ENCODE measurements at regions not wholly inside any gene's neighbourhood (a gene's known extent, or its start where the extent isn't known, plus 50 kb on each side); places are given as distances from the start of the nearest gene placed in this dataset.

- no peak overlapping the region for H2AFZ ChIP-seq (ENCODE audit: low read length)
- no peak for DNase-seq (ENCODE audit: low read depth in 2 of 2)
These were observed 208.3 kb downstream of the DNAJB9 start for GRCh38 chr7:108777966-108778365.

GRCh38 chr7:108789451-108789850, 219.8 kb downstream of the DNAJB9 start:
- Histone ChIP-seq H3K9ac (ENCODE audit: insufficient read depth, low read length) (no peak overlapping the region), H3K27me3 (ENCODE audit: control insufficient read depth, insufficient read depth, low read length) (no peaks in the 10 kb centered on the region), H3K4me3 (replicated peaks in 1 of 4; ENCODE audit: control extremely low read depth in 1 of 4, insufficient read depth in 1 of 4, low read depth in 3 of 4, low read length in 4 of 4) (no peak overlapping the region), H2AFZ (ENCODE audit: low read length) (no peak overlapping the region), H4K20me1 (ENCODE audit: control insufficient read depth, extremely low read depth, insufficient read depth, low read length) (no peaks in the 10 kb centered on the region), H3K79me2 (ENCODE audit: control insufficient read depth, insufficient read depth, low read length) (no peaks in the 10 kb centered on the region), H3K27ac (ENCODE audit: insufficient read depth, low read length) (no peak overlapping the region), H3K9me3 (ENCODE audit: control insufficient read depth, insufficient read depth, low read depth, low read length) (no peaks in the 10 kb centered on the region), H3K4me1 (ENCODE audit: control insufficient read depth, extremely low read depth, insufficient read depth, low read length) (no peaks in the 10 kb centered on the region), H3K36me3 (ENCODE audit: control insufficient read depth, insufficient read depth, low read length) (no peaks in the 10 kb centered on the region), H3K4me2 (ENCODE audit: extremely low read depth, insufficient read depth, low read length) (no peak overlapping the region)
- no peak for TF ChIP-seq CTCF (conservative IDR thresholded peaks at IDR 0.05 in 1 of 2, IDR thresholded peaks at IDR 0.05 in 1 of 2; ENCODE audit: low read depth in 1 of 2, low read length in 2 of 2)
- TF ChIP-seq EZH2 (IDR thresholded peaks at IDR 0.05; ENCODE audit: low read length, missing control alignments) = no peak
- DNase-seq (ENCODE audit: low read depth in 2 of 2) = no peak

More at GRCh38 chr7:108777966-108778365, 208.3 kb downstream of the DNAJB9 start:
- no peaks in the 10 kb centered on the region for H4K20me1 ChIP-seq (ENCODE audit: control insufficient read depth, extremely low read depth, insufficient read depth, low read length)
- no peak overlapping the region for H3K9ac ChIP-seq (ENCODE audit: insufficient read depth, low read length)
- no peaks in the 10 kb centered on the region for H3K79me2 ChIP-seq (ENCODE audit: control insufficient read depth, insufficient read depth, low read length)
- H3K9me3 ChIP-seq (ENCODE audit: control insufficient read depth, insufficient read depth, low read depth, low read length) = no peaks in the 10 kb centered on the region
- H3K27ac ChIP-seq (ENCODE audit: insufficient read depth, low read length) = no peak overlapping the region
- TF ChIP-seq EZH2 (IDR thresholded peaks at IDR 0.05; ENCODE audit: low read length, missing control alignments) = no peak
- TF ChIP-seq CTCF (conservative IDR thresholded peaks at IDR 0.05 in 1 of 2, IDR thresholded peaks at IDR 0.05 in 1 of 2; ENCODE audit: low read depth in 1 of 2, low read length in 2 of 2) = no peak
- H3K4me3 ChIP-seq (replicated peaks in 1 of 4; ENCODE audit: control extremely low read depth in 1 of 4, insufficient read depth in 1 of 4, low read depth in 3 of 4, low read length in 4 of 4) = no peak overlapping the region
- H3K27me3 ChIP-seq (ENCODE audit: control insufficient read depth, insufficient read depth, low read length) = no peaks in the 10 kb centered on the region
- no peak overlapping the region for H3K4me2 ChIP-seq (ENCODE audit: extremely low read depth, insufficient read depth, low read length)
- no peaks in the 10 kb centered on the region for H3K36me3 ChIP-seq (ENCODE audit: control insufficient read depth, insufficient read depth, low read length)
- H3K4me1 ChIP-seq (ENCODE audit: control insufficient read depth, extremely low read depth, insufficient read depth, low read length) = no peaks in the 10 kb centered on the region

- Histone ChIP-seq H3K4me2 (ENCODE audit: extremely low read depth, insufficient read depth, low read length) (no peak overlapping the region), H3K9me3 (ENCODE audit: control insufficient read depth, insufficient read depth, low read depth, low read length) (no peaks in the 10 kb centered on the region), H2AFZ (ENCODE audit: low read length) (no peak overlapping the region), H3K36me3 (ENCODE audit: control insufficient read depth, insufficient read depth, low read length) (no peaks in the 10 kb centered on the region), H3K4me1 (ENCODE audit: control insufficient read depth, extremely low read depth, insufficient read depth, low read length) (no peaks in the 10 kb centered on the region), H3K9ac (ENCODE audit: insufficient read depth, low read length) (no peak overlapping the region), H3K27me3 (ENCODE audit: control insufficient read depth, insufficient read depth, low read length) (no peaks in the 10 kb centered on the region), H3K27ac (ENCODE audit: insufficient read depth, low read length) (no peak overlapping the region), H3K79me2 (ENCODE audit: control insufficient read depth, insufficient read depth, low read length) (no peaks in the 10 kb centered on the region), H3K4me3 (replicated peaks in 1 of 4; ENCODE audit: control extremely low read depth in 1 of 4, insufficient read depth in 1 of 4, low read depth in 3 of 4, low read length in 4 of 4) (no peak overlapping the region), H4K20me1 (ENCODE audit: control insufficient read depth, extremely low read depth, insufficient read depth, low read length) (no peaks in the 10 kb centered on the region)
- no peak for TF ChIP-seq EZH2 (IDR thresholded peaks at IDR 0.05; ENCODE audit: low read length, missing control alignments)
- TF ChIP-seq CTCF (conservative IDR thresholded peaks at IDR 0.05 in 1 of 2, IDR thresholded peaks at IDR 0.05 in 1 of 2; ENCODE audit: low read depth in 1 of 2, low read length in 2 of 2) = no peak
- no peak for DNase-seq (ENCODE audit: low read depth in 2 of 2)
These were observed 224.8 kb downstream of the DNAJB9 start for GRCh38 chr7:108794466-108794865.

Data from fibroblast of lung (primary cell).